Heart left ventricle (tissue), 13 donors: ENCODE measurements at regions not wholly inside any gene's neighbourhood (a gene's known extent, or its start where the extent isn't known, plus 50 kb on each side); places are given as distances from the start of the nearest gene placed in this dataset.

Source experiments
- CTCF ChIP-seq, 12 donors: fragments of 200-600 bp; sonication (generic) in 4 of 12; IDR thresholded peaks; one replicate each; pipeline versions ENCODE4 v1.5.0 to v1.8.0; 2018 to 2022; ENCODE audit warnings: antibody characterized with exemption in 12 of 12, mild to moderate bottlenecking in 5 of 12
- POLR2A ChIP-seq, 2 donors: fragments of 450-650 bp; IDR thresholded peaks; one replicate each; pipeline ENCODE4 v1.6.1; 2017; ENCODE audit warnings: antibody characterized with exemption in 2 of 2, mild to moderate bottlenecking in 2 of 2, moderate library complexity in 2 of 2
- donor health status: ischemic (EF 13 %, LVEDD 7.1; RV severe dilation, severe dysfunction).
- donor health status: DM: no; HTN: yes; CAD: no.
- donor health status: DM: no; HTN: no; CAD: no.
- donor health status: ischemic (EF 25% LVEDD 6.9; RV normal size, moderate dysfunction).
- donor health status: ischemic (EF 25% LVEDD 5.7; RV mildly dilated, moderate dysfunction).
- donor health status: ischemic (EF 35%, LVEDD 5.7; RV mildly dilated, moderate dysfunction).
- donor health status: nonischemic (EF 11% LVEDD 7.7; RV severe dilation, severe dysfunction).
- donor health status: DM: yes; HTN: yes; CAD: no.
- donor health status: PGD.
- donor health status: ischemic (EF 29% LVEDD 5.4; RV normal size, mild dysfunction).
- donor health status: nonischemic (EF 23%, LVEDD 6.1; RV moderate dilation, normal function).

- no peak for TF ChIP-seq CTCF (IDR thresholded peaks at IDR 0.05)
- no peak for TF ChIP-seq POLR2A (IDR thresholded peaks at IDR 0.05)
Observed at GRCh38 chr14:48526307-48526706, 850.9 kb upstream of the MDGA2 start.
